ENCODE measurements at regions not wholly inside any gene's neighbourhood (a gene's known extent, or its start where the extent isn't known, plus 50 kb on each side); places are given as distances from the start of the nearest gene placed in this dataset.

GRCh38 chr15:38070778-38071177, 136.3 kb downstream of the TMCO5A start:
- TF ChIP-seq CTCF (IDR thresholded peaks at IDR 0.05) (no peak), REST (IDR thresholded peaks at IDR 0.05) (no peak), BHLHE40 (IDR thresholded peaks at IDR 0.05; ENCODE audit: low read depth, low read length) (no peak), CEBPB (IDR thresholded peaks at IDR 0.05) (no peak), USF2 (IDR thresholded peaks at IDR 0.05) (no peak)
